ENCODE measurements at regions not wholly inside any gene's neighbourhood (a gene's known extent, or its start where the extent isn't known, plus 50 kb on each side); places are given as distances from the start of the nearest gene placed in this dataset.
"Not testable (repeated sequence)": the region's sequence is repeated elsewhere in the genome, so short reads cannot be mapped to it uniquely, and the experiment has no call there.

GRCh38 chr6:168192901-168193815 is 114.1 kb upstream of the FRMD1 start:
- no peak for DNase-seq

- no peak for DNase-seq
These were observed 113.3 kb upstream of the FRMD1 start for GRCh38 chr6:168192195-168192900.

- DNase-seq = no peak
These were observed 111.8 kb upstream of the FRMD1 start for GRCh38 chr6:168190646-168191443.

- no peak for DNase-seq
These were observed 111.0 kb upstream of the FRMD1 start for GRCh38 chr6:168190014-168190405.

GRCh38 chr6:168189200-168190013 is 110.4 kb upstream of the FRMD1 start:
- DNase-seq = no peak

GRCh38 chr6:168188369-168189199 is 109.6 kb upstream of the FRMD1 start:
- DNase-seq = no peak

GRCh38 chr6:168186438-168186837 is 107.4 kb upstream of the FRMD1 start:
- no peak for DNase-seq

- not testable (repeated sequence) for DNase-seq
These were observed 107.0 kb upstream of the FRMD1 start for GRCh38 chr6:168186018-168186417.

GRCh38 chr6:168184701-168185100 is 105.7 kb upstream of the FRMD1 start:
- no peak for DNase-seq

- DNase-seq = no peak
These were observed 104.6 kb upstream of the FRMD1 start for GRCh38 chr6:168183613-168183970.

GRCh38 chr6:168182908-168183612 is 104.0 kb upstream of the FRMD1 start:
- no peak for DNase-seq

- DNase-seq = no peak
These were observed 103.4 kb upstream of the FRMD1 start for GRCh38 chr6:168182366-168182765.

- no peak for DNase-seq
These were observed 102.9 kb upstream of the FRMD1 start for GRCh38 chr6:168181876-168182275.

GRCh38 chr6:168181316-168181715 is 102.3 kb upstream of the FRMD1 start:
- DNase-seq = no peak

- no peak for DNase-seq
These were observed 101.6 kb upstream of the FRMD1 start for GRCh38 chr6:168180548-168181011.

- DNase-seq = no peak
These were observed 100.8 kb upstream of the FRMD1 start for GRCh38 chr6:168179702-168180382.

GRCh38 chr6:168179133-168179532 is 100.1 kb upstream of the FRMD1 start:
- no peak for DNase-seq

- DNase-seq = no peak
These were observed 98.3 kb upstream of the FRMD1 start for GRCh38 chr6:168177103-168177891.

All from fibroblast of skin of abdomen (primary cell).